ENCODE measurements at regions not wholly inside any gene's neighbourhood (a gene's known extent, or its start where the extent isn't known, plus 50 kb on each side); places are given as distances from the start of the nearest gene placed in this dataset.

GRCh38 chr17:72409405-72410002 is 288.7 kb downstream of the SOX9 start:
- no peak for DNase-seq (ENCODE audit: low spot score)

GRCh38 chr17:72411124-72411563 is 290.3 kb downstream of the SOX9 start:
- no peak for DNase-seq (ENCODE audit: low spot score)

- no peak for DNase-seq (ENCODE audit: low spot score)
Measured at GRCh38 chr17:72412650-72413076, 291.8 kb downstream of the SOX9 start.

- DNase-seq (ENCODE audit: low spot score): no peak
Measured at GRCh38 chr17:72413077-72414031, 292.5 kb downstream of the SOX9 start.

- no peak for DNase-seq (ENCODE audit: low spot score)
Measured at GRCh38 chr17:72414032-72414396, 293.2 kb downstream of the SOX9 start.

- no peak for DNase-seq (ENCODE audit: low spot score)
Measured at GRCh38 chr17:72414967-72415853, 294.4 kb downstream of the SOX9 start.

- DNase-seq (ENCODE audit: low spot score): peak; percentile 34
Measured at GRCh38 chr17:72416054-72416675, 295.3 kb downstream of the SOX9 start.

- no peak for DNase-seq (ENCODE audit: low spot score)
Measured at GRCh38 chr17:72416905-72417304, 296.1 kb downstream of the SOX9 start.

GRCh38 chr17:72417627-72418026 is 296.8 kb downstream of the SOX9 start:
- DNase-seq (ENCODE audit: low spot score): no peak

- DNase-seq (ENCODE audit: low spot score): peak; percentile 9
Measured at GRCh38 chr17:72419866-72420774, 299.3 kb downstream of the SOX9 start.

GRCh38 chr17:72420775-72421127 is 299.9 kb downstream of the SOX9 start:
- DNase-seq (ENCODE audit: low spot score): no peak

- no peak for DNase-seq (ENCODE audit: low spot score)
Measured at GRCh38 chr17:72421128-72422092, 300.6 kb downstream of the SOX9 start.

GRCh38 chr17:72422204-72422504 is 301.3 kb downstream of the SOX9 start:
- no peak for DNase-seq (ENCODE audit: low spot score)

GRCh38 chr17:72422505-72423285 is 301.9 kb downstream of the SOX9 start:
- DNase-seq (ENCODE audit: low spot score): no peak

- no peak for DNase-seq (ENCODE audit: low spot score)
Measured at GRCh38 chr17:72423286-72423589, 302.4 kb downstream of the SOX9 start.

GRCh38 chr17:72423718-72424117 is 302.9 kb downstream of the SOX9 start:
- no peak for DNase-seq (ENCODE audit: low spot score)

- no peak for DNase-seq (ENCODE audit: low spot score)
Measured at GRCh38 chr17:72424505-72425117, 303.8 kb downstream of the SOX9 start.

- DNase-seq (ENCODE audit: low spot score): no peak
Measured at GRCh38 chr17:72425133-72425793, 304.4 kb downstream of the SOX9 start.
